BJ (cell line): ENCODE measurements at regions not wholly inside any gene's neighbourhood (a gene's known extent, or its start where the extent isn't known, plus 50 kb on each side); places are given as distances from the start of the nearest gene placed in this dataset.
"Not testable (repeated sequence)": the region's sequence is repeated elsewhere in the genome, so short reads cannot be mapped to it uniquely, and the experiment has no call there.

Experiments
- CTCF ChIA-PET: fragments of 350-600 bp; formaldehyde crosslinking; extraction: SDS; loops from one replicate; lab custom pipeline; 2021; ENCODE audit warnings: antibody characterized with exemption, inconsistent platforms; lab: Yijun Ruan, JAX
- POLR2A ChIA-PET: fragments of 300-600 bp; sonication (Branson Sonifier 250); formaldehyde crosslinking; extraction: SDS; loops from one replicate; lab custom pipeline; 2021; ENCODE audit warnings: antibody characterized with exemption; lab: Charles Lee
- DNase-seq: peaks from one replicate; pipeline ENCODE4 v3.0.0-alpha.2; 2011; ENCODE audit warnings: low read depth
- H3K27me3 ChIP-seq: 2 replicates; pipeline ENCODE4 v1.6.0; 2011; ENCODE audit warnings: low read length; ENCODE audit not compliant: control insufficient read depth, insufficient read depth
- H3K36me3 ChIP-seq: 2 replicates; pipeline ENCODE4 v1.5.1; 2011; ENCODE audit warnings: low read length; ENCODE audit not compliant: control insufficient read depth, insufficient read depth
- H3K4me3 ChIP-seq: 2 replicates; pipeline ENCODE4 v1.5.1; 2011; ENCODE audit warnings: low read depth, mild to moderate bottlenecking, control low read depth, low read length
- TF ChIP-seq, protein P1 (sequence below): IDR thresholded peaks from 2 replicates; pipeline ENCODE4 v1.5.1; 2011; ENCODE audit warnings: low read depth, mild to moderate bottlenecking, control low read depth, inconsistent platforms, low read length, moderate library complexity; ENCODE audit not compliant: insufficient read depth

DNA sequence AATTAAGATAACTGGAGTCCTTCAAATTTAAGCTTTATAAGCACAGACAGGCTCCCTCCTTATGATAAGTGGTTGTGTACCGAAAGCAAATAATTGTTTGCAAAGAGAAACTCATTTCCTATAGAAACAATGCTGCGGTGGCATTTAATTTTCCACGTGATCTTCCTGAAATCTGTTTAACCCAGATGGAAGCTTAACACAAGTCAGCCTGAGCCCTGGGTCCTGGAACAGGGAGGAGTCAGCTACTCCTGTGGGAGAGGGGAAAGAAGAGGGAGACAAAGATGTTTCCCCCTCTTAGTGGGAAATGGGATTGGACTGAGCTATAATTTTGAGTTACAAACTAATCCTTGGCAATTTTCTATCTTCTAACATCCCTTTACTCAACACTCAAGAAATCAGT, 136.5 kb downstream of the ELOVL4 start:
- POLR2A ChIA-PET: no interaction called here
- Histone ChIP-seq H3K27me3 (no peaks in the 10 kb centered on the region), H3K36me3 (no peaks in the 10 kb centered on the region), H3K4me3 (no peak overlapping the region)
- TF ChIP-seq, protein P1, sequence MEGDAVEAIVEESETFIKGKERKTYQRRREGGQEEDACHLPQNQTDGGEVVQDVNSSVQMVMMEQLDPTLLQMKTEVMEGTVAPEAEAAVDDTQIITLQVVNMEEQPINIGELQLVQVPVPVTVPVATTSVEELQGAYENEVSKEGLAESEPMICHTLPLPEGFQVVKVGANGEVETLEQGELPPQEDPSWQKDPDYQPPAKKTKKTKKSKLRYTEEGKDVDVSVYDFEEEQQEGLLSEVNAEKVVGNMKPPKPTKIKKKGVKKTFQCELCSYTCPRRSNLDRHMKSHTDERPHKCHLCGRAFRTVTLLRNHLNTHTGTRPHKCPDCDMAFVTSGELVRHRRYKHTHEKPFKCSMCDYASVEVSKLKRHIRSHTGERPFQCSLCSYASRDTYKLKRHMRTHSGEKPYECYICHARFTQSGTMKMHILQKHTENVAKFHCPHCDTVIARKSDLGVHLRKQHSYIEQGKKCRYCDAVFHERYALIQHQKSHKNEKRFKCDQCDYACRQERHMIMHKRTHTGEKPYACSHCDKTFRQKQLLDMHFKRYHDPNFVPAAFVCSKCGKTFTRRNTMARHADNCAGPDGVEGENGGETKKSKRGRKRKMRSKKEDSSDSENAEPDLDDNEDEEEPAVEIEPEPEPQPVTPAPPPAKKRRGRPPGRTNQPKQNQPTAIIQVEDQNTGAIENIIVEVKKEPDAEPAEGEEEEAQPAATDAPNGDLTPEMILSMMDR: no peak
- CTCF ChIA-PET: interaction anchor here (0.7 to 3.0 kb wide), 4 partner anchors 14 to 59 kb away, joined by 3 to 9 read pairs (median 6); no protein-coding TSS in a partner anchor
- DNase-seq: no peak

DNA sequence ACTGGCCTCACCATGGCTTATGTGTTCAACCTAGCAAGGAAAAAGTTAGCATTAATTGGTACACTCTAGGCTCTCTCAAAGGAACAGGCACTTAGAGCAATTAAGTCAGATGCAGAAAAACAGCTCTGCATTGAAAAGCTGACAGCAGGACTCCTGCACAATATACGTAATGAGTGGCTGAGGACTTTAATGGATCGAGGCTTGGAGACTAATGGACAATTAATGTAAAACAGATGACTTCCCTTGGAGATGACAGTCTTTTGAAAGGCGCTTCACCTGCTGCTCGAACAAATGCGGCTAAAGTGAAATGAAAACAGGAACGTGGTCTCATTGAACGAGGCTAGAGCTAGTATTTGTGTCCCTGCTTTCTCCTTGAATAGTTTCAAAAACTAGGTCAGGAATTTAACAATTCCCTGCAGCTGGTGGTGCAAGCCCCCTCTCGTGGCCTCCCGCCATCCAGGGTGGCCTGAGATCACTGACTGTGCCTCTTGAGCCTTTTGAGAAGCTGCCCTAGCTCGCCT, 137.1 kb downstream of the ELOVL4 start:
- Histone ChIP-seq H3K36me3 (no peaks in the 10 kb centered on the region), H3K27me3 (no peaks in the 10 kb centered on the region), H3K4me3 (no peak overlapping the region)
- POLR2A ChIA-PET: interaction anchor here (1.0 kb wide), 1 partner anchor 23 kb away, joined by 4 read pairs; no protein-coding TSS in a partner anchor
- CTCF ChIA-PET: interaction anchor here (0.9 to 3.0 kb wide), 4 partner anchors 8 to 59 kb away, joined by 3 to 9 read pairs (median 6); no protein-coding TSS in a partner anchor
- TF ChIP-seq, protein P1: no peak
- no peak for DNase-seq

DNA sequence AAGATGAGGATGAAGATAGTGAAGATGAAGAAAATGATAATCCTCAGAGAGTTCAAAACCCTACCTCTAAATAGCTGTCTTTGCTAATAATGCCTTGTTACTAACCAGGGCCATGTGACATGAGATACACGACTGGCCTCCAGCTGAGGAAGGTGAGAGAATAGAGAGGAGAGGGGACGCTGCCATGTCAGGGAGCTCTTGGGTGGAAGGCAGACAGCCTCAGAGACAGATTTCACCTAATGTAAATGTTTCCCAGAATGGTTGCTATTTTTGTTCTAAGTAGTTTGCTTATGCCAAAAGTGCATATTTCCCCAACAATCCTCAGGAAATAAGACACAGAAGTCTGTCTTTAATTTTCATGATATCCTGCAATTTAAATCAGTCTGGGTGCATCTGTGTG, 138.4 kb downstream of the ELOVL4 start:
- H3K4me3 ChIP-seq: no peak overlapping the region
- no peaks in the 10 kb centered on the region for H3K36me3 ChIP-seq
- ChIA-PET CTCF (interaction anchor here (0.8 to 1.2 kb wide), 3 partner anchors 10 to 37 kb away, joined by 3 read pairs; no protein-coding TSS in a partner anchor), POLR2A (no interaction called here)
- no peak for DNase-seq
- TF ChIP-seq, protein P1: no peak
- H3K27me3 ChIP-seq: no peaks in the 10 kb centered on the region

DNA sequence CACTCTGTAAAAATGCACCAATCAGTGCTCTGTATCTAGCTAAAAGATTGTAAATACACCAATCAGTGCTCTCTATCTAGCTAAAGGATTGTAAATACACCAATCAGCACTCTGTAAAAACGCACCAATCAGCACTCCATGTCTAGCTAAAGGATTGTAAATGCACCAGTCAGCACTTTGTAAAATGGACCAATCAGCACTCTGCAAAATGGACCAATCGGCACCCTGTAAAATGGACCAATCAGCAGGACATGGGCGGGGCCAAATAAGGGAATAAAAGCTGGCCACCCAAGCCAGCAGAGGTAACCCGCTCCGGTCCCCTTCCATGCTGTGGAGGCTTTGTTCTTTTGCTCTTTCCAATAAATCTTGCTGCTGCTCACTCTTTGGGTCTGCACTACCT, 140.7 kb downstream of the ELOVL4 start:
- H3K36me3 ChIP-seq, H3K4me3 ChIP-seq, POLR2A ChIA-PET, H3K27me3 ChIP-seq, DNase-seq, CTCF ChIA-PET: not testable (repeated sequence)

DNA sequence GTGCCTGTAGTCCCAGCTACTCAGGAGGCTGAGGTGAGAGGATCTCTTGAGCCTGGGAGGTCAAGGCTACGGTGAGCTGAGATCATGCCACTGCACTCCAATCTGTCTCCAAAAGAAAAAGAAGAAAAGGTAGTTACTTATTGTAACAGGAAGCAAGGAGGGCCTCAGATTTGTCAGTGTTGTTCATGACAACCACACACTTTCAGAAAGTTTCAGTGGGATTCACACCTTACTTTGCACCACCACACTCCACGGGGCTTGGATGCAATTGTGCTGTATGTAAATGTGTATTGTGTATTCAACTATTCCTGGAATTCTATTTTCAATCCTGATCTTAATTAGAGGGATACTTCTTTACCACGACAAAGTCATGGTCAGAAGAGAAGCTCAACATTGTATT, 142.6 kb downstream of the ELOVL4 start:
- H3K36me3 ChIP-seq: no peaks in the 10 kb centered on the region
- H3K27me3 ChIP-seq: no peaks in the 10 kb centered on the region
- H3K4me3 ChIP-seq: no peak overlapping the region
- ChIA-PET CTCF (interaction anchor here (1.2 to 2.5 kb wide), 3 partner anchors 9 to 65 kb away, joined by 3 to 8 read pairs (median 7); no protein-coding TSS in a partner anchor), POLR2A (no interaction called here)
- DNase-seq: no peak
- TF ChIP-seq, protein P1: no peak

DNA sequence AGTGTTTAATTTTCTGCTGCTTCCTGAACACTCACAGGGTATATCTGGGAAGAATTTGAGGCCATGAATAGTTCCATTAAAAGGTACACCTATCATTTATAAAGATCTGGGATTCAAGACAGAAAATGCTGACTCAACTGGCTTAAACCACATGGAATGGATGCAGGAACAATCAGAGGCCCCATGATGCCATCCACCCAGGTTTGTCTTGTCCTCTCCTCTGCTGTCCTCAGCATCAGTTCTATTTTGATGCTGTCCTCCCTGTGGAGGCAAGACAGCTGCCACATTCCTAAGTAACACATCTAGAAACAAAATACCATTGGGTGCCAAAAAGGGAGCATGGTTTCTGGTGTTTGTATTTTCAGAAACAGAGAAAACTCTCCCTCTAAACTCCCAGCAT, 143.4 kb downstream of the ELOVL4 start:
- H3K4me3 ChIP-seq: no peak overlapping the region
- no peaks in the 10 kb centered on the region for H3K27me3 ChIP-seq
- ChIA-PET POLR2A (no interaction called here), CTCF (interaction anchor here (2.5 kb wide), 1 partner anchor 65 kb away, joined by 8 read pairs; no protein-coding TSS in a partner anchor)
- no peaks in the 10 kb centered on the region for H3K36me3 ChIP-seq
- TF ChIP-seq, protein P1: no peak
- no peak for DNase-seq
